NT2/D1 (cell line): ENCODE measurements at regions not wholly inside any gene's neighbourhood (a gene's known extent, or its start where the extent isn't known, plus 50 kb on each side); places are given as distances from the start of the nearest gene placed in this dataset.

ENCODE experiments used
- SUZ12 ChIP-seq: IDR thresholded peaks from 2 replicates; pipeline ENCODE4 v1.6.1; 2011; ENCODE audit not compliant: insufficient read length, insufficient read depth; ENCODE audit errors: extremely low read depth
- YY1 ChIP-seq: IDR thresholded peaks from 2 replicates; pipeline ENCODE4 v1.6.1; 2011; ENCODE audit not compliant: insufficient read length, insufficient read depth

DNA sequence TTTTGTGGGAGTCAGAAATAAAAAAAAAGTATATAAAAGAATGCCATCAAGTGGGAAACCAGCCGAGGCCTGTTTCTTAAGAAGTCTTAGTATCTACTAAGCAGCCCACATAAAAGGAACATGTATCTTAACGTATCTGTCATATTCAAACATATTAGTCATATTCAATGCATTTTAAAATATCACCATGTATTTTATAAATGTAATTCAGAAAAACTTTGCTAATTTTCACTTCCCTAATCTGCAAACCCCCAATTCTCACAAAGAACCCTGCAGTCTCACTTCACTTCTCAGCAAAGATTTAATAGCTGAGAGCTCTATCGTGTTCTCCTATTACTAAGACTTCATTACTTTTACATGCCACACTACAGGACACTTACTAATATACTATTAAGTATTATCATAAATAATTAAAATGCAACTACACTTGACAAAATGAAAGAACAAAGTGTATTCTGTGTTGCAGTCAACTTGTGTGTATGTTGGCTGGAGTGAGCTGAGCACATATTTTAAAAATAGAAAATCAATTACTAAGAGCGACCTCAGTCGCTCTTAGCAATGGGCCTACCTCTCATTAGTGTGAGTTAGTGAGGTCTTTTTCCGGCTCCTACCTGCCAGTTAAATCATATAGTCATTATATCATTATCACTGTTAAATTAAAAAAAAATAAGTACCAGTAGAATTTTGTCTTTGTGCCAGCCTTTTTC lies 484.3 kb downstream of the LMO4 start:
- TF ChIP-seq YY1 (no peak), SUZ12 (no peak)
